Osteoblast (primary cell): ENCODE measurements at regions not wholly inside any gene's neighbourhood (a gene's known extent, or its start where the extent isn't known, plus 50 kb on each side); places are given as distances from the start of the nearest gene placed in this dataset.
A peak's percentile ranks its signal among the peaks of the same experiment; 100 is the strongest.

Experiments used
- DNase-seq: peaks from one replicate; pipeline ENCODE4 v3.0.0; 2011; ENCODE audit warnings: low spot score, mixed read lengths; ENCODE audit not compliant: insufficient read length; ENCODE audit errors: missing footprints
- H2AFZ ChIP-seq: 2 replicates; pipeline ENCODE4 v1.6.0; 2011; ENCODE audit warnings: mild to moderate bottlenecking, low read length
- H3K27ac ChIP-seq: 2 replicates; pipeline ENCODE4 v1.5.1; 2011; ENCODE audit warnings: mild to moderate bottlenecking, low read depth, low read length, moderate library complexity
- H3K27me3 ChIP-seq: 2 replicates; pipeline ENCODE4 v1.6.0; 2012; ENCODE audit warnings: mild to moderate bottlenecking, control low read depth, inconsistent platforms, low read length, moderate library complexity; ENCODE audit not compliant: insufficient read depth
- H3K36me3 ChIP-seq: 2 replicates; pipeline ENCODE4 v1.5.1; 2011; ENCODE audit warnings: mild to moderate bottlenecking, low read length, control low read depth, moderate library complexity; ENCODE audit not compliant: insufficient read depth
- H3K4me1 ChIP-seq: 2 replicates; pipeline ENCODE4 v1.5.1; 2011; ENCODE audit warnings: mild to moderate bottlenecking, low read length, control low read depth, moderate library complexity; ENCODE audit not compliant: insufficient read depth
- H3K4me2 ChIP-seq: 2 replicates; pipeline ENCODE4 v1.6.0; 2011; ENCODE audit warnings: mild to moderate bottlenecking, low read length; ENCODE audit not compliant: insufficient read depth
- H3K4me3 ChIP-seq: fragments of 200-600 bp; sonication (generic); 3 replicates; pipeline ENCODE4 v1.5.1; 2012; ENCODE audit warnings: mild to moderate bottlenecking, low read length, inconsistent platforms; ENCODE audit not compliant: insufficient read depth
- H3K79me2 ChIP-seq: 2 replicates; pipeline ENCODE4 v1.6.0; 2012; ENCODE audit warnings: mild to moderate bottlenecking, low read length, control low read depth, inconsistent platforms; ENCODE audit not compliant: insufficient read depth
- H3K9me3 ChIP-seq: 2 replicates; pipeline ENCODE4 v1.5.1; 2011; ENCODE audit warnings: low read depth, low read length, control low read depth
- H4K20me1 ChIP-seq: 2 replicates; pipeline ENCODE4 v1.6.0; 2012; ENCODE audit warnings: mild to moderate bottlenecking, low read length, control low read depth; ENCODE audit not compliant: insufficient read depth
- TF ChIP-seq, protein P1 (sequence below): IDR thresholded peaks from 2 replicates; pipeline ENCODE4 v1.5.1; 2011; ENCODE audit warnings: mild to moderate bottlenecking, low read depth, low read length, moderate library complexity; ENCODE audit errors: extremely low read depth

DNA sequence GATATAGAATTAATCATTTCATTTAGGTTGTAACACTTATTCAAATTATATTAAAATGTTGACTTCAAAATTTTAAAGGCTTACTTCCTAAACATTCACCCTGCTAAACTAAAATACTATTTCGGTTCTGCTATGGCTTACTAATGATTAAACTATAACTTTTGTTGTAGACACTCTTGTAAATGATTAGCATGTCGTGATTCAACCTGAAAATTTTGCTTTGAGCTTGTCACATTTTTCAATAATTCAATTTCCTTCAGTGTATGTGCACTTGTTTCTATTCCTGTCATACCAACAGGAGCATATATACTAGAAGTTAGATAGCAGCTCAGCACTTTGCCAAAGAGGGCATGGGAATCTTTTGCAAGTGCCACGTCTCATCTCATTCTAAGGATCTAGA lies 1018.8 kb downstream of the AMY1C start:
- no peak overlapping the region for H3K4me3 ChIP-seq
- H3K79me2 ChIP-seq: no peaks in the 10 kb centered on the region
- H3K4me2 ChIP-seq: no peak overlapping the region
- no peaks in the 10 kb centered on the region for H4K20me1 ChIP-seq
- no peaks in the 10 kb centered on the region for H3K36me3 ChIP-seq
- DNase-seq: no peak
- no peak overlapping the region for H2AFZ ChIP-seq
- no peaks in the 10 kb centered on the region for H3K4me1 ChIP-seq
- H3K27me3 ChIP-seq: no peaks in the 10 kb centered on the region
- TF ChIP-seq, protein P1, sequence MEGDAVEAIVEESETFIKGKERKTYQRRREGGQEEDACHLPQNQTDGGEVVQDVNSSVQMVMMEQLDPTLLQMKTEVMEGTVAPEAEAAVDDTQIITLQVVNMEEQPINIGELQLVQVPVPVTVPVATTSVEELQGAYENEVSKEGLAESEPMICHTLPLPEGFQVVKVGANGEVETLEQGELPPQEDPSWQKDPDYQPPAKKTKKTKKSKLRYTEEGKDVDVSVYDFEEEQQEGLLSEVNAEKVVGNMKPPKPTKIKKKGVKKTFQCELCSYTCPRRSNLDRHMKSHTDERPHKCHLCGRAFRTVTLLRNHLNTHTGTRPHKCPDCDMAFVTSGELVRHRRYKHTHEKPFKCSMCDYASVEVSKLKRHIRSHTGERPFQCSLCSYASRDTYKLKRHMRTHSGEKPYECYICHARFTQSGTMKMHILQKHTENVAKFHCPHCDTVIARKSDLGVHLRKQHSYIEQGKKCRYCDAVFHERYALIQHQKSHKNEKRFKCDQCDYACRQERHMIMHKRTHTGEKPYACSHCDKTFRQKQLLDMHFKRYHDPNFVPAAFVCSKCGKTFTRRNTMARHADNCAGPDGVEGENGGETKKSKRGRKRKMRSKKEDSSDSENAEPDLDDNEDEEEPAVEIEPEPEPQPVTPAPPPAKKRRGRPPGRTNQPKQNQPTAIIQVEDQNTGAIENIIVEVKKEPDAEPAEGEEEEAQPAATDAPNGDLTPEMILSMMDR: no peak
- H3K9me3 ChIP-seq: no peaks in the 10 kb centered on the region
- H3K27ac ChIP-seq: no peak overlapping the region

DNA sequence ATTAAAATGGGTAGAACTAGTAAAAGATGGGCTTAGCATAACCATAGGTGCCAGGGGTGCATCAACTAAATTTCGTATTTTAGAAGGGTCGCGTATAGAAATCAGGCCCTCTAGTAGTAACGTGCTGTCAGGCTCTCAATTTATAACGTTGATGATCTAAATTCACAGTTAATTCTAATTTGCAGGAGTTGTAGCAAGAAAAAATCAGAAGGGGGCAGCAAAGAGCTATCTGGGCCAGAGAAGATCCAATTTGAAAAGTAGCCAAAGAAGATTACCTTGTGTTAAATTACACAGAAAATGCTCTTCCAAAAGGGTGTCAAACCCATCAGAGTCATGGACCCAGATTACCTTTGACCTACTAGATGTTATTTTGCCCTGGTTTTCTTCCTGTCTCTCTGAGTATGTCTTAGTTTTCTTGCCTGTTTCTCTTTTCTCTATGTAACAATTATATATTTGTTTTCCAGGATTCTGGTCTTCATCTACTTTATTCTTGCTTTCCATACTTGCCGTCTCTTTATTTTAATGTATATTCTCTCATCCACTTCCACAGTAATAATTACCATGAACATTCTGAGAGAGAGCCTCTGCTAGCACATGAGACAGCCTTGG lies 1030.9 kb downstream of the AMY1C start:
- H3K36me3 ChIP-seq: no peaks in the 10 kb centered on the region
- no peak overlapping the region for H2AFZ ChIP-seq
- TF ChIP-seq, protein P1: peak; percentile 63
- H3K27me3 ChIP-seq: no peaks in the 10 kb centered on the region
- H3K4me1 ChIP-seq: no peaks in the 10 kb centered on the region
- no peaks in the 10 kb centered on the region for H3K9me3 ChIP-seq
- H3K27ac ChIP-seq: no peak overlapping the region
- H3K4me2 ChIP-seq: no peak overlapping the region
- H3K4me3 ChIP-seq: no peak overlapping the region
- no peak for DNase-seq
- no peaks in the 10 kb centered on the region for H4K20me1 ChIP-seq
- no peaks in the 10 kb centered on the region for H3K79me2 ChIP-seq

DNA sequence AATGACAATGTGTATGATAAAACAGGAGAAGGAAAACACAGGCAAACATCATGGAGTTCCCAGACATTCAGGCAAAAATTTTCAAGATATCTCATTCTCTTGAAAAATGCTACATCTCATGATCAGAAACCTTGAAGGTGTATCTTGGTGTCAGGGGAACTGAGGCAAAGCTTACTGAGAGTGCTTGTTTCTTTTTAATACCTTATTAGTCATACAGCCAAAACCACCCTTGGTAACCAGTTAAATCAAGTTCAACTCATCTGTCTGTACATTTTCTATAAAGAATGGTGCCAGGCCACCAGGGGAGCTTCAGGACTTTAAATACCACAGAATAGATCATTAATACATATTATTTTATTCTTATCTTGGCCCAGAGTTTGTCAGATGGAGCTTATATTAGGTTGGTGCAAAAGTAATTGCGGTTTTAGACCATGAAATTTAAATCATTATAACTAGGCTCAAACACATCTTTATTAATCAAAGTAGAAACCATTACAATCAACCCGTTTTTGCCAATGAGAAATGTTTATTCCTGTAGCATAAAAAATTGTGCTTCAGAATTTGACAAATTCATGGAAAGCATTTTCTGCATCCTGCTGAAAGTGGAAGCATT lies 1036.0 kb downstream of the AMY1C start:
- Histone ChIP-seq H3K9me3 (peaks cover 5% of the 10 kb centered on the region), H3K4me1 (no peaks in the 10 kb centered on the region), H3K79me2 (no peaks in the 10 kb centered on the region), H3K27ac (no peak overlapping the region), H3K4me2 (no peak overlapping the region), H3K27me3 (no peaks in the 10 kb centered on the region), H2AFZ (no peak overlapping the region), H4K20me1 (no peaks in the 10 kb centered on the region), H3K36me3 (no peaks in the 10 kb centered on the region), H3K4me3 (no peak overlapping the region)
- no peak for DNase-seq
- TF ChIP-seq, protein P1: no peak

DNA sequence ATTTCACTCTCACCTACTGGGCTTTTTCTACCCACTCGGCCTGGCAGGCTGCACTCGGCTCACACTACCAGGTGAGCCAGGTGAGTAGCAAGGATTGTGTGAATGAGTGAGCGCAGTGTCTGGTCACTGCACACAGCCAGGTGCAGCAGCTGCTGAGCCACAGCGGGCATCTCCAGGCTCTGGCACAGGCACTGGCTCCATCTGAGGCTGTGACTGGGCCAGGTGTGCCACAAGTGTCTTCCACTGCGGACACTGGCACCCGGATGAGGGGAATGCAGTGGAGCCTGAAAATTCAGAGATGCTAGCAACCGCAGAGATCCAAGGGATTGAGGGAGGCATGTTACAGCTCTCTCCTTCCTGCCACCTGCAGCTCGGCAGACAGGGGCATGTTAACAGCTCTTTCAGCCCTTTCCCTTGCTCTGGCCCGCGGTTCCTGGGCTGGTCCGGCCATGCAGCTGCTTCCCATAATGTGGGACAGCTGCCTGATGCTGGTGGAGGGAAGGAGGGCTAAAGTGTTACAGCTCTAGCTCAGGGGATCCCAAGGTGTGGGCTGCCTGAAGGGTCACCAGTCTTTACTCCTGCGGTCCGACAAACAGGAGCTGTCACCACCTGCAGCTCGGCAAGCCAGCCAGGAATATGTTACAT lies 1038.3 kb downstream of the AMY1C start:
- Histone ChIP-seq H3K27me3 (no peaks in the 10 kb centered on the region), H2AFZ (no peak overlapping the region), H3K36me3 (no peaks in the 10 kb centered on the region), H3K4me2 (no peak overlapping the region), H3K4me1 (no peaks in the 10 kb centered on the region), H4K20me1 (no peaks in the 10 kb centered on the region), H3K9me3 (peaks cover 5% of the 10 kb centered on the region), H3K4me3 (no peak overlapping the region), H3K79me2 (no peaks in the 10 kb centered on the region), H3K27ac (no peak overlapping the region)
- no peak for DNase-seq
- TF ChIP-seq, protein P1: no peak
